DND-41 (cell line): ENCODE measurements at regions not wholly inside any gene's neighbourhood (a gene's known extent, or its start where the extent isn't known, plus 50 kb on each side); places are given as distances from the start of the nearest gene placed in this dataset.

Source experiments
- ATAC-seq: fragments of 200-7000 bp; cut with Tn5 transposase; 3 replicates; pipeline ENCODE4 v1.9.1; 2021; ENCODE audit warnings: low read depth; ENCODE audit not compliant: insufficient read depth
- DNase-seq: peaks from one replicate; pipeline ENCODE4 v3.0.0-alpha.2; 2020
- H2AFZ ChIP-seq: 2 replicates; pipeline ENCODE4 v1.6.0; 2012; ENCODE audit warnings: low read depth, low read length
- H3K27ac ChIP-seq: 2 replicates; pipeline ENCODE4 v1.5.1; 2012; ENCODE audit warnings: low read length, inconsistent platforms
- H3K27me3 ChIP-seq: fragments of 200-600 bp; sonication (generic); 2 replicates; pipeline ENCODE4 v1.6.0; 2012; ENCODE audit warnings: low read length, mild to moderate bottlenecking, inconsistent platforms; ENCODE audit not compliant: insufficient read depth, poor library complexity
- H3K36me3 ChIP-seq: 2 replicates; pipeline ENCODE4 v1.5.1; 2012; ENCODE audit warnings: low read length, inconsistent platforms; ENCODE audit not compliant: insufficient read depth
- H3K4me1 ChIP-seq: 2 replicates; pipeline ENCODE4 v1.5.1; 2012; ENCODE audit warnings: mild to moderate bottlenecking, low read length; ENCODE audit not compliant: insufficient read depth
- H3K4me2 ChIP-seq: 2 replicates; pipeline ENCODE4 v1.6.0; 2012; ENCODE audit warnings: mild to moderate bottlenecking, moderate library complexity, low read length, inconsistent platforms; ENCODE audit not compliant: insufficient read depth
- H3K4me3 ChIP-seq, 2 experiments: fragments of 200-600 bp in 1 of 2; shearing (Covaris generic) in 1 of 2; 2 replicates each; pipeline ENCODE4 v1.5.1; 2012 to 2016; ENCODE audit warnings: inconsistent platforms in 2 of 2, low read length in 2 of 2, mild to moderate bottlenecking in 2 of 2, low read depth in 1 of 2, moderate library complexity in 1 of 2
- H3K79me2 ChIP-seq: 2 replicates; pipeline ENCODE4 v1.6.0; 2012; ENCODE audit warnings: low read length, inconsistent platforms; ENCODE audit not compliant: insufficient read depth
- H3K9ac ChIP-seq: 2 replicates; pipeline ENCODE4 v1.6.0; 2012; ENCODE audit warnings: low read depth, mild to moderate bottlenecking, inconsistent platforms, low read length, moderate library complexity
- H3K9me3 ChIP-seq: 2 replicates; pipeline ENCODE4 v1.5.1; 2012; ENCODE audit warnings: low read length, moderate library complexity, mild to moderate bottlenecking, inconsistent platforms; ENCODE audit not compliant: insufficient read depth, severe bottlenecking
- H4K20me1 ChIP-seq: 2 replicates; pipeline ENCODE4 v1.6.0; 2012; ENCODE audit warnings: low read length; ENCODE audit not compliant: insufficient read depth
- EZH2 ChIP-seq: IDR thresholded peaks from 3 replicates; pipeline ENCODE4 v1.6.1; 2012; ENCODE audit warnings: borderline replicate concordance, low read depth, mild to moderate bottlenecking, moderate library complexity, low read length, inconsistent platforms; ENCODE audit not compliant: severe bottlenecking
- TF ChIP-seq, protein P1 (sequence below): IDR thresholded peaks from 2 replicates; pipeline ENCODE4 v1.5.1; 2012; ENCODE audit warnings: borderline replicate concordance, low read length, moderate library complexity, mild to moderate bottlenecking; ENCODE audit not compliant: poor library complexity, severe bottlenecking; ENCODE audit errors: extremely low read depth

GRCh38 chr22:26825960-26826935 is 168.9 kb downstream of the MIAT start:
- DNase-seq (no peak), ATAC-seq (no peak)
- TF ChIP-seq EZH2 = no peak
- TF ChIP-seq, protein P1, sequence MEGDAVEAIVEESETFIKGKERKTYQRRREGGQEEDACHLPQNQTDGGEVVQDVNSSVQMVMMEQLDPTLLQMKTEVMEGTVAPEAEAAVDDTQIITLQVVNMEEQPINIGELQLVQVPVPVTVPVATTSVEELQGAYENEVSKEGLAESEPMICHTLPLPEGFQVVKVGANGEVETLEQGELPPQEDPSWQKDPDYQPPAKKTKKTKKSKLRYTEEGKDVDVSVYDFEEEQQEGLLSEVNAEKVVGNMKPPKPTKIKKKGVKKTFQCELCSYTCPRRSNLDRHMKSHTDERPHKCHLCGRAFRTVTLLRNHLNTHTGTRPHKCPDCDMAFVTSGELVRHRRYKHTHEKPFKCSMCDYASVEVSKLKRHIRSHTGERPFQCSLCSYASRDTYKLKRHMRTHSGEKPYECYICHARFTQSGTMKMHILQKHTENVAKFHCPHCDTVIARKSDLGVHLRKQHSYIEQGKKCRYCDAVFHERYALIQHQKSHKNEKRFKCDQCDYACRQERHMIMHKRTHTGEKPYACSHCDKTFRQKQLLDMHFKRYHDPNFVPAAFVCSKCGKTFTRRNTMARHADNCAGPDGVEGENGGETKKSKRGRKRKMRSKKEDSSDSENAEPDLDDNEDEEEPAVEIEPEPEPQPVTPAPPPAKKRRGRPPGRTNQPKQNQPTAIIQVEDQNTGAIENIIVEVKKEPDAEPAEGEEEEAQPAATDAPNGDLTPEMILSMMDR = no peak
- Histone ChIP-seq H3K27ac (no peak overlapping the region), H3K79me2 (no peaks in the 10 kb centered on the region), H3K9ac (no peak overlapping the region), H3K4me3 (no peak overlapping the region), H3K36me3 (no peaks in the 10 kb centered on the region), H3K27me3 (no peaks in the 10 kb centered on the region), H3K4me1 (no peaks in the 10 kb centered on the region), H2AFZ (no peak overlapping the region), H3K4me2 (no peak overlapping the region), H3K9me3 (no peaks in the 10 kb centered on the region), H4K20me1 (no peaks in the 10 kb centered on the region)

GRCh38 chr22:26827611-26828010 is 170.2 kb downstream of the MIAT start:
- H3K4me1 ChIP-seq = no peaks in the 10 kb centered on the region
- H4K20me1 ChIP-seq = no peaks in the 10 kb centered on the region
- H2AFZ ChIP-seq = no peak overlapping the region
- DNase-seq (no peak), ATAC-seq (no peak)
- H3K4me2 ChIP-seq = no peak overlapping the region
- TF ChIP-seq, protein P1 = no peak
- TF ChIP-seq EZH2 = no peak
- H3K9ac ChIP-seq = no peak overlapping the region
- no peaks in the 10 kb centered on the region for H3K27me3 ChIP-seq
- no peaks in the 10 kb centered on the region for H3K79me2 ChIP-seq
- H3K9me3 ChIP-seq = no peaks in the 10 kb centered on the region
- no peak overlapping the region for H3K4me3 ChIP-seq
- no peaks in the 10 kb centered on the region for H3K36me3 ChIP-seq
- no peak overlapping the region for H3K27ac ChIP-seq

GRCh38 chr22:26828311-26828710 is 170.9 kb downstream of the MIAT start:
- H3K27me3 ChIP-seq = no peaks in the 10 kb centered on the region
- H3K27ac ChIP-seq = no peak overlapping the region
- no peaks in the 10 kb centered on the region for H3K4me1 ChIP-seq
- no peaks in the 10 kb centered on the region for H3K36me3 ChIP-seq
- TF ChIP-seq EZH2 = no peak
- TF ChIP-seq, protein P1 = no peak
- H2AFZ ChIP-seq = no peak overlapping the region
- H4K20me1 ChIP-seq = no peaks in the 10 kb centered on the region
- no peak for DNase-seq
- no peak overlapping the region for H3K4me2 ChIP-seq
- no peak overlapping the region for H3K9ac ChIP-seq
- H3K9me3 ChIP-seq = no peaks in the 10 kb centered on the region
- peak; percentile 45; the same call in 2 of the 3 replicates for ATAC-seq
- H3K4me3 ChIP-seq = no peak overlapping the region
- no peaks in the 10 kb centered on the region for H3K79me2 ChIP-seq
